ENCODE measurements at regions not wholly inside any gene's neighbourhood (a gene's known extent, or its start where the extent isn't known, plus 50 kb on each side); places are given as distances from the start of the nearest gene placed in this dataset.

DNA sequence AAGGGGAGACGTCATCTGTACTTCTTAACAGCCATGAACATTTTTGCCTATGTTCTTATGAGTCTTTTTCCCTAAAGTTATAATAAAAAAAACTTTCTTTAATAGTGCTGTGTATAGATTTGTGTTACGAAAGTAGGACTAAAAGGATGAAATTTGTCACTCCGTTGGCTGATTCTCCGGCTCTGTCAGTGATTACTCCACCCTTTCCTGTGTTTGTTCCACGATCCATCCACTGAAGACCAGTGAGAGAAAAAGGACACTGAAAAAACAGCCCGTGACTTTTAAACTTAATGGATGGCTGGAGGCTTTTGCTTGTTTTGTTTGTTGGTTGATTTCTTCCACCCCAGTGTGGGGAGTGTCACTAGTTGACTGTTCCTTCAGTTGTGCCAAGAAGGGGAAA is 232.0 kb upstream of the NOX3 start:
- TF ChIP-seq, protein P1, sequence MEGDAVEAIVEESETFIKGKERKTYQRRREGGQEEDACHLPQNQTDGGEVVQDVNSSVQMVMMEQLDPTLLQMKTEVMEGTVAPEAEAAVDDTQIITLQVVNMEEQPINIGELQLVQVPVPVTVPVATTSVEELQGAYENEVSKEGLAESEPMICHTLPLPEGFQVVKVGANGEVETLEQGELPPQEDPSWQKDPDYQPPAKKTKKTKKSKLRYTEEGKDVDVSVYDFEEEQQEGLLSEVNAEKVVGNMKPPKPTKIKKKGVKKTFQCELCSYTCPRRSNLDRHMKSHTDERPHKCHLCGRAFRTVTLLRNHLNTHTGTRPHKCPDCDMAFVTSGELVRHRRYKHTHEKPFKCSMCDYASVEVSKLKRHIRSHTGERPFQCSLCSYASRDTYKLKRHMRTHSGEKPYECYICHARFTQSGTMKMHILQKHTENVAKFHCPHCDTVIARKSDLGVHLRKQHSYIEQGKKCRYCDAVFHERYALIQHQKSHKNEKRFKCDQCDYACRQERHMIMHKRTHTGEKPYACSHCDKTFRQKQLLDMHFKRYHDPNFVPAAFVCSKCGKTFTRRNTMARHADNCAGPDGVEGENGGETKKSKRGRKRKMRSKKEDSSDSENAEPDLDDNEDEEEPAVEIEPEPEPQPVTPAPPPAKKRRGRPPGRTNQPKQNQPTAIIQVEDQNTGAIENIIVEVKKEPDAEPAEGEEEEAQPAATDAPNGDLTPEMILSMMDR (conservative IDR thresholded peaks at IDR 0.05; ENCODE audit: low read depth, low read length) = no peak
- TF ChIP-seq POLR2A (IDR thresholded peaks at IDR 0.05; ENCODE audit: low read depth, low read length) = no peak
- no peak for TF ChIP-seq RFX5 (IDR thresholded peaks at IDR 0.05; ENCODE audit: low read depth, low read length)
- TF ChIP-seq RAD21 (IDR thresholded peaks at IDR 0.05; ENCODE audit: low read length) = no peak
- TF ChIP-seq, protein P2, sequence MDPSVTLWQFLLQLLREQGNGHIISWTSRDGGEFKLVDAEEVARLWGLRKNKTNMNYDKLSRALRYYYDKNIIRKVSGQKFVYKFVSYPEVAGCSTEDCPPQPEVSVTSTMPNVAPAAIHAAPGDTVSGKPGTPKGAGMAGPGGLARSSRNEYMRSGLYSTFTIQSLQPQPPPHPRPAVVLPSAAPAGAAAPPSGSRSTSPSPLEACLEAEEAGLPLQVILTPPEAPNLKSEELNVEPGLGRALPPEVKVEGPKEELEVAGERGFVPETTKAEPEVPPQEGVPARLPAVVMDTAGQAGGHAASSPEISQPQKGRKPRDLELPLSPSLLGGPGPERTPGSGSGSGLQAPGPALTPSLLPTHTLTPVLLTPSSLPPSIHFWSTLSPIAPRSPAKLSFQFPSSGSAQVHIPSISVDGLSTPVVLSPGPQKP (IDR thresholded peaks at IDR 0.05; ENCODE audit: borderline replicate concordance, low read depth, low read length) = no peak
- no peak for TF ChIP-seq BHLHE40 (IDR thresholded peaks at IDR 0.05; ENCODE audit: low read depth, low read length)
- TF ChIP-seq, protein P3, sequence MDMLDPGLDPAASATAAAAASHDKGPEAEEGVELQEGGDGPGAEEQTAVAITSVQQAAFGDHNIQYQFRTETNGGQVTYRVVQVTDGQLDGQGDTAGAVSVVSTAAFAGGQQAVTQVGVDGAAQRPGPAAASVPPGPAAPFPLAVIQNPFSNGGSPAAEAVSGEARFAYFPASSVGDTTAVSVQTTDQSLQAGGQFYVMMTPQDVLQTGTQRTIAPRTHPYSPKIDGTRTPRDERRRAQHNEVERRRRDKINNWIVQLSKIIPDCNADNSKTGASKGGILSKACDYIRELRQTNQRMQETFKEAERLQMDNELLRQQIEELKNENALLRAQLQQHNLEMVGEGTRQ (IDR thresholded peaks at IDR 0.05; ENCODE audit: low read depth, low read length) = no peak
